ENCODE measurements at regions not wholly inside any gene's neighbourhood (a gene's known extent, or its start where the extent isn't known, plus 50 kb on each side); places are given as distances from the start of the nearest gene placed in this dataset.
"Not testable (repeated sequence)": the region's sequence is repeated elsewhere in the genome, so short reads cannot be mapped to it uniquely, and the experiment has no call there.

- DNase-seq = no peak
- intact Hi-C loops (cut with DNase I) = no loop called here
Measured at GRCh38 chr11:93032580-93032979, 63.1 kb downstream of the MTNR1B start.

GRCh38 chr11:93033093-93033492, 63.6 kb downstream of the MTNR1B start:
- no peak for DNase-seq
- intact Hi-C loops (cut with DNase I) = no loop called here

- intact Hi-C loops (cut with DNase I) = no loop called here
- no peak for DNase-seq
Measured at GRCh38 chr11:93034031-93034722, 64.7 kb downstream of the MTNR1B start.

- intact Hi-C loops (cut with DNase I) = no loop called here
- DNase-seq = no peak
Measured at GRCh38 chr11:93034723-93035039, 65.2 kb downstream of the MTNR1B start.

- peak in 7 of 42 donors; percentile 7 to 57 (median 28) for DNase-seq
- intact Hi-C loops (cut with DNase I) = no loop called here
Measured at GRCh38 chr11:93038521-93038920, 69.1 kb downstream of the MTNR1B start.

GRCh38 chr11:93039531-93040240, 70.2 kb downstream of the MTNR1B start:
- intact Hi-C loops (cut with DNase I) = no loop called here
- DNase-seq = no peak

- intact Hi-C loops (cut with DNase I) = no loop called here
Measured at GRCh38 chr11:93041682-93042081, 72.2 kb downstream of the MTNR1B start.

GRCh38 chr11:93043186-93043585, 73.7 kb downstream of the MTNR1B start:
- DNase-seq; intact Hi-C loops (cut with DNase I): not testable (repeated sequence)

More at GRCh38 chr11:93041682-93042081, 72.2 kb downstream of the MTNR1B start:
- no peak for DNase-seq

- intact Hi-C loops (cut with DNase I) = no loop called here
Measured at GRCh38 chr11:93049740-93050139, 80.3 kb downstream of the MTNR1B start.

GRCh38 chr11:93051186-93051585, 81.7 kb downstream of the MTNR1B start:
- no peak for DNase-seq
- intact Hi-C loops (cut with DNase I) = no loop called here

More at GRCh38 chr11:93049740-93050139, 80.3 kb downstream of the MTNR1B start:
- DNase-seq = no peak

- DNase-seq = no peak
- intact Hi-C loops (cut with DNase I) = no loop called here
Measured at GRCh38 chr11:93053864-93054263, 84.4 kb downstream of the MTNR1B start.

GRCh38 chr11:93054279-93054678, 84.8 kb downstream of the MTNR1B start:
- DNase-seq = peak in 10 of 42 donors; percentile 13 to 59 (median 29)
- intact Hi-C loops (cut with DNase I) = no loop called here

GRCh38 chr11:93054881-93055280, 85.4 kb downstream of the MTNR1B start:
- peak in 18 of 42 donors; percentile 7 to 69 (median 20) for DNase-seq
- intact Hi-C loops (cut with DNase I) = no loop called here

GRCh38 chr11:93059117-93059957, 89.9 kb downstream of the MTNR1B start:
- intact Hi-C loops (cut with DNase I) = no loop called here
- DNase-seq = no peak

- intact Hi-C loops (cut with DNase I) = no loop called here
- DNase-seq = no peak
Measured at GRCh38 chr11:93063086-93063485, 93.6 kb downstream of the MTNR1B start.

- DNase-seq; intact Hi-C loops (cut with DNase I): not testable (repeated sequence)
Measured at GRCh38 chr11:93065074-93065674, 95.7 kb downstream of the MTNR1B start.

- no peak for DNase-seq
- intact Hi-C loops (cut with DNase I) = no loop called here
Measured at GRCh38 chr11:93067881-93068390, 98.5 kb downstream of the MTNR1B start.

GRCh38 chr11:93072229-93072914, 102.9 kb downstream of the MTNR1B start:
- intact Hi-C loops (cut with DNase I) = no loop called here

GRCh38 chr11:93073026-93073425, 103.6 kb downstream of the MTNR1B start:
- intact Hi-C loops (cut with DNase I) = no loop called here
- DNase-seq = no peak

More at GRCh38 chr11:93072229-93072914, 102.9 kb downstream of the MTNR1B start:
- no peak for DNase-seq
